Fibroblast of mammary gland (primary cell): ENCODE measurements at regions not wholly inside any gene's neighbourhood (a gene's known extent, or its start where the extent isn't known, plus 50 kb on each side); places are given as distances from the start of the nearest gene placed in this dataset.

Experiments
- DNase-seq: peaks from one replicate; pipeline ENCODE4 v3.0.0-alpha.2; 2010; ENCODE audit warnings: low read depth
- H3K4me3 ChIP-seq: 2 replicates; pipeline ENCODE4 v1.5.1; 2011; ENCODE audit warnings: low read depth, mild to moderate bottlenecking, low read length, moderate library complexity; ENCODE audit not compliant: control insufficient read depth
- TF ChIP-seq, protein P1 (sequence below): conservative IDR thresholded peaks from 2 replicates; pipeline ENCODE4 v1.5.1; 2011; ENCODE audit warnings: low read depth, low read length, inconsistent platforms; ENCODE audit not compliant: control insufficient read depth, insufficient read depth

DNA sequence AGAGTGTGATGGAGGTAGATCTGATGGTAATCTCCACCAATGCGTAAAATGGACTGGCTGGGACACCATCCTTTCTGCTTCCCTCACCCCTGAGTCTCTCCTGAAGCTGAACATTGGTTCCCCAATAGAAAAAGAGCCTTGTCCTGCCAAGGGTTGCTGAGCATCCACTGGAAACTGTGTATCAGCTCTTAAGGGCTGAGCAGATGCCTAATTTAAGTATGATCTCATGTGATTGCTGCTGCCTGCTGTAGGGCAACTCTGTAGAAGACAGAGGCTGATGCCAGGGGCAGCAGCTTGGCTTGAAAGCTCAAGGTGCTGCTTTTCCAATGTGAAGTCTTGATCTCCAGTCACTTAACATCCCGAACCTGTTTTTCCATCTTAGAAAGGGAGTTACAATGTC lies 310.3 kb upstream of the CCL2 start:
- no peak for DNase-seq
- TF ChIP-seq, protein P1, sequence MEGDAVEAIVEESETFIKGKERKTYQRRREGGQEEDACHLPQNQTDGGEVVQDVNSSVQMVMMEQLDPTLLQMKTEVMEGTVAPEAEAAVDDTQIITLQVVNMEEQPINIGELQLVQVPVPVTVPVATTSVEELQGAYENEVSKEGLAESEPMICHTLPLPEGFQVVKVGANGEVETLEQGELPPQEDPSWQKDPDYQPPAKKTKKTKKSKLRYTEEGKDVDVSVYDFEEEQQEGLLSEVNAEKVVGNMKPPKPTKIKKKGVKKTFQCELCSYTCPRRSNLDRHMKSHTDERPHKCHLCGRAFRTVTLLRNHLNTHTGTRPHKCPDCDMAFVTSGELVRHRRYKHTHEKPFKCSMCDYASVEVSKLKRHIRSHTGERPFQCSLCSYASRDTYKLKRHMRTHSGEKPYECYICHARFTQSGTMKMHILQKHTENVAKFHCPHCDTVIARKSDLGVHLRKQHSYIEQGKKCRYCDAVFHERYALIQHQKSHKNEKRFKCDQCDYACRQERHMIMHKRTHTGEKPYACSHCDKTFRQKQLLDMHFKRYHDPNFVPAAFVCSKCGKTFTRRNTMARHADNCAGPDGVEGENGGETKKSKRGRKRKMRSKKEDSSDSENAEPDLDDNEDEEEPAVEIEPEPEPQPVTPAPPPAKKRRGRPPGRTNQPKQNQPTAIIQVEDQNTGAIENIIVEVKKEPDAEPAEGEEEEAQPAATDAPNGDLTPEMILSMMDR = no peak
- no peak overlapping the region for H3K4me3 ChIP-seq

GRCh38 chr17:33945646-33946546 lies 309.2 kb upstream of the CCL2 start:
- H3K4me3 ChIP-seq = no peak overlapping the region
- TF ChIP-seq, protein P1 = no peak
- no peak for DNase-seq

DNA sequence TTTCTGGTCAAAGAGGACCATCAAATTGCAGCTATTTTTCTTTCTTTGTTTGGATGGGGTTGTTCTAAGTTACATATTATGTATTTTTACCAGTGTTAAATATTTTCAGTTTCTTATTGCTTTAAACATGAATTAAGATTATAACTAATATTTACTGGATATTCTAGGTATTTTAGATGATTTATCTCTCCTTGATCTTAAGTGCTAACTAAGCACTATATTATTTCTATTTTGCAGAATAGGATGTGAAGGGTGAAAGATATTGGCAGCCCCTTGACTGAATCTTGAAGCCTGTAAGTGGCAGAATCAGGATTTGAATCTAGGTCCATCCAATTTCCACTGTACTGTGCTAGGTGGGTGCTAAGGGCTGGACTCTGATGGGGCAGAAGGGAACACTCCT lies 307.3 kb upstream of the CCL2 start:
- TF ChIP-seq, protein P1 = no peak
- H3K4me3 ChIP-seq = no peak overlapping the region
- no peak for DNase-seq

DNA sequence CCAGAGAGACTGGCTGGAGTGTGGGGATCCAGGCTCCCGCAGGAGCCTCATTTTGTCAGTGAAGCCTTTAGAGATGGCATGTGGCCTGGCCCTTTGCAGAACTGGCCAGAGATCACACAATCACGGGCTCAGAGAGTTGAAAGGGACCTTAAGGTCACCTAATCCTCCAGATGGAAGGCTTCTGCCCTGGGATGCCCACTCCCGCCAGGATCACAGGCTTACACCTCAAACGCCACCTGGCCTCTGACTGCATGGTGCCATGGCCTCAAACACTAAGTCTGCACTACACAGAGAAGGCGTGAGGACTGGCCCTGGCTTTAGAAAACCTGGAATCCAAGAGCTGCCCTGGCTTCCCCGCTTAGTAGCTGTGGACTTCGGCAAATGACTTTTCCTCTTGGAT lies 306.8 kb upstream of the CCL2 start:
- H3K4me3 ChIP-seq = no peak overlapping the region
- TF ChIP-seq, protein P1 = no peak
- no peak for DNase-seq

DNA sequence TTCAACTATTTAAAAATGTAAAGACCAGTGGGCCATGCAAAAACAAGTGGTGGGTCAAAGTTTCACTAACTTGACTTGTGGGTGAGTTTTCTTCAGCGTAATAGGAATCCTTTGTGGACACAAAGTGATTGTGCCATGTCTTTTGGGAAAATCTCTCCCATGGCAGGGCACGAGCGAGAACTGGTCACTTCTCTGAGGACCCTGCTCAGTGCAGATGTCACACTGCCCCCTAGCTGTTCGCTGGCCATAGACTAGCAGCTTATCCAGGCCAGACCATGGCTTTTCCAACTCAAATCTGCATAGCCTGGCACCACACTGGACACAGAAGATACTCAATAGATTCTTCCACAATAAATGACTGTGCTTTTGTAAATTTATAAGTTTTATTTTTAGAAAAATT lies 306.0 kb upstream of the CCL2 start:
- no peak for DNase-seq
- TF ChIP-seq, protein P1 = peak; percentile 23
- H3K4me3 ChIP-seq = no peak overlapping the region

DNA sequence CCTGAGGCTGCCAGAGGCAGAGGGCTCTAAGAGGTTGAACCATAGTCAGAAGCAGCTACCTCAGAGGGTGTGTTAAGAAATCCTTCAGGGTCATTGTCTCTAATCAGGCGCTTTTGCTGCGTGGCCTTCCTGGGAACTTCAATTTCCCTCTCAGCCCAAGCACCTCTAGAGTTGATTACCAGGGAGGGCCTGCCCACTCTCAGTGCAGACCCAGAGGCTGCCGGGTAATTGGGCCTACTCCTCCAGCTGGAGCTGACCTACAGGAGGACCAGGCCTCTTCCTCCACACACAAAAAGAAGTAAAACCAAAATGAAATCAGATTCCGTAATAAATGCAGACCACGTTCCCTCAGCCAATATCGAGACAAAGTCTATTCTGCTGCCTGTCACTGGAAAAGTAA lies 305.0 kb upstream of the CCL2 start:
- DNase-seq = no peak
- TF ChIP-seq, protein P1 = no peak

More for the DNA sequence above, 305.0 kb upstream of the CCL2 start:
- H3K4me3 ChIP-seq = no peak overlapping the region
